Sigmoid colon (tissue), 4 donors: ENCODE measurements at regions not wholly inside any gene's neighbourhood (a gene's known extent, or its start where the extent isn't known, plus 50 kb on each side); places are given as distances from the start of the nearest gene placed in this dataset.

Source experiments
- CTCF ChIP-seq, 4 experiments: fragments of 450-650 bp in 3 of 4; fragments of 200-600 bp in 1 of 4; IDR thresholded peaks; one replicate each; pipeline ENCODE4 v1.5.1; 2016 to 2019; ENCODE audit warnings: antibody characterized with exemption in 4 of 4, mild to moderate bottlenecking in 3 of 4, moderate library complexity in 2 of 4
- EP300 ChIP-seq, 4 donors: sonication (generic); formaldehyde crosslinking; IDR thresholded peaks; one replicate each; pipeline ENCODE4 v1.6.1; 2017; ENCODE audit warnings: antibody characterized with exemption in 4 of 4
- POLR2A ChIP-seq, 2 donors: fragments of 450-650 bp; IDR thresholded peaks; one replicate each; pipeline ENCODE4 v1.6.1; 2016; ENCODE audit warnings: antibody characterized with exemption in 2 of 2, mild to moderate bottlenecking in 2 of 2, moderate library complexity in 2 of 2
- POLR2AphosphoS5 ChIP-seq, 4 donors: sonication (generic); formaldehyde crosslinking; IDR thresholded peaks; one replicate each; pipeline ENCODE4 v1.6.1; 2017; ENCODE audit warnings: antibody characterized with exemption in 4 of 4

DNA sequence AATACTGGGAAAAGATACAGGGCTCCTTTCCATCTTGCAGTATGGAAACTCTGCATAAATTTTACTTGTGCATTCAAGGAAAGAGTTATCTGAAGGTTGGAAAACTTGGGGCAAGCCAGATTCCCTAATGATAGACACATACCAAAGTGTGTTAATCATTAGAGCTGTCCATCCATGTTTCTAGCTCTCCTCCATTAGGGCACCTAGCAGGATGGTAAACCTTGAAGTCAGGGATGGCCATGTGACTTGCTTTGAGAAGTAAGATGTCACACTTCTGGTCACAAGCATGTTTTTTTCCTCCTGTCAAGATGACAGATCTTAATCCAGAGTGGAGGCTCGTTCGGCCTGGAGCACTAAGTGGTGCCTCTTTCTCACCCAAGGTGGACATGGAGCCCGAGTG lies 241.9 kb upstream of the RUNX1 start:
- TF ChIP-seq CTCF (IDR thresholded peaks at IDR 0.05) (no peak), EP300 (IDR thresholded peaks at IDR 0.05) (no peak), POLR2AphosphoS5 (IDR thresholded peaks at IDR 0.05) (no peak), POLR2A (IDR thresholded peaks at IDR 0.05) (no peak)
